ENCODE measurements at regions not wholly inside any gene's neighbourhood (a gene's known extent, or its start where the extent isn't known, plus 50 kb on each side); places are given as distances from the start of the nearest gene placed in this dataset.

DNA sequence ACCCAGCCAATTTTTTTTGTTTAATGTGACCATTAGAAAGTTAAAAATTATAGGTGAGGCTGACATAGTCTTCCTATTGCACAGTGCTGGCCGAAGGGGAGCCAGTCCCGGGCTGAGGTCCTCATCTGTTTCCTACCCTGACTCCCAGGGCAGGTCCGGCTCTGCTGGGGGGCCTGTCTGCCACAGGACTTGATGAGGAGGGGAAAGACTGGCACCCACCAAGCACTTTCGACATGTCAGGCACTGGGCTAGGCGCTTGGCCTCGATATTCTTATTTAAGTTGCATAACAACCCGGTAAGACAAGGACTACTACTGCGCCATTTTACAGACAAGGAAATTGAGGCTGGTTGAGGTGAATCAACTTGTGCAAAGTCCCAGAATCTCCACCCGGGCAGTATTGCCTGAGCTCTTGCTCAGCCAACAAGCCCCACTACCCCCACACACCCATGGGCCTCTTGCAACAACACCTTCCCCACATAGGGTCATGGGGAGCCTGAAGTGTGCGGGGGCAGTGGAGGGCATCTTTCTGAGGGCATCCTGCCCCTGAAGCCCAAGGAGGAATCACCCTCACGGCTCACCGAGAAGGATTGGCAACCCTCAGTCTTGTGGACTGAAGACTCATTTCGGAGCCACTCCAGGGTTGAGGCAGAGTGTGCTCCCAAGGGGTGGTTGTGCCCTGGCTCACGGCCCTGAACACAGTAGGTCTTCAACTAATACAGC is 62.7 kb upstream of the LINC01488 start:
- DNase-seq (no peak), ATAC-seq (ENCODE audit: poor library complexity) (no peak)
- Histone ChIP-seq H3K27me3 (ENCODE audit: control insufficient read depth in 1 of 2, insufficient read depth in 2 of 2, low read length in 2 of 2) (no peaks in the 10 kb centered on the region), H3K27ac (ENCODE audit: low read depth in 1 of 2, low read length in 2 of 2) (no peak overlapping the region), H3K4me1 (ENCODE audit: insufficient read depth, low read length) (no peaks in the 10 kb centered on the region), H3K36me3 (ENCODE audit: insufficient read depth, low read length) (no peaks in the 10 kb centered on the region), H3K4me3 (ENCODE audit: low read length) (no peak overlapping the region), H3K9me3 (ENCODE audit: control insufficient read depth in 1 of 2, insufficient read depth in 1 of 2, low read length in 2 of 2) (peaks cover 0 to 11% of the 10 kb centered on the region in 2 experiments)
- Mint-ChIP-seq H3K4me1 (ENCODE audit: low read depth) (peaks cover 6% of the 10 kb centered on the region), H3K9me3 (no peaks in the 10 kb centered on the region), H3K4me3 (no peak overlapping the region), H3K27ac (no peak overlapping the region), H3K36me3 (ENCODE audit: low read depth) (no peaks in the 10 kb centered on the region), H3K27me3 (no peaks in the 10 kb centered on the region)
- POLR2A ChIA-PET: no interaction called here
- TF ChIP-seq, protein P1, sequence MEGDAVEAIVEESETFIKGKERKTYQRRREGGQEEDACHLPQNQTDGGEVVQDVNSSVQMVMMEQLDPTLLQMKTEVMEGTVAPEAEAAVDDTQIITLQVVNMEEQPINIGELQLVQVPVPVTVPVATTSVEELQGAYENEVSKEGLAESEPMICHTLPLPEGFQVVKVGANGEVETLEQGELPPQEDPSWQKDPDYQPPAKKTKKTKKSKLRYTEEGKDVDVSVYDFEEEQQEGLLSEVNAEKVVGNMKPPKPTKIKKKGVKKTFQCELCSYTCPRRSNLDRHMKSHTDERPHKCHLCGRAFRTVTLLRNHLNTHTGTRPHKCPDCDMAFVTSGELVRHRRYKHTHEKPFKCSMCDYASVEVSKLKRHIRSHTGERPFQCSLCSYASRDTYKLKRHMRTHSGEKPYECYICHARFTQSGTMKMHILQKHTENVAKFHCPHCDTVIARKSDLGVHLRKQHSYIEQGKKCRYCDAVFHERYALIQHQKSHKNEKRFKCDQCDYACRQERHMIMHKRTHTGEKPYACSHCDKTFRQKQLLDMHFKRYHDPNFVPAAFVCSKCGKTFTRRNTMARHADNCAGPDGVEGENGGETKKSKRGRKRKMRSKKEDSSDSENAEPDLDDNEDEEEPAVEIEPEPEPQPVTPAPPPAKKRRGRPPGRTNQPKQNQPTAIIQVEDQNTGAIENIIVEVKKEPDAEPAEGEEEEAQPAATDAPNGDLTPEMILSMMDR (IDR thresholded peaks at IDR 0.05): no peak
- intact Hi-C loops (cut with DNase I, micrococcal nuclease): no loop called here
- CTCF ChIA-PET: no interaction called here

DNA sequence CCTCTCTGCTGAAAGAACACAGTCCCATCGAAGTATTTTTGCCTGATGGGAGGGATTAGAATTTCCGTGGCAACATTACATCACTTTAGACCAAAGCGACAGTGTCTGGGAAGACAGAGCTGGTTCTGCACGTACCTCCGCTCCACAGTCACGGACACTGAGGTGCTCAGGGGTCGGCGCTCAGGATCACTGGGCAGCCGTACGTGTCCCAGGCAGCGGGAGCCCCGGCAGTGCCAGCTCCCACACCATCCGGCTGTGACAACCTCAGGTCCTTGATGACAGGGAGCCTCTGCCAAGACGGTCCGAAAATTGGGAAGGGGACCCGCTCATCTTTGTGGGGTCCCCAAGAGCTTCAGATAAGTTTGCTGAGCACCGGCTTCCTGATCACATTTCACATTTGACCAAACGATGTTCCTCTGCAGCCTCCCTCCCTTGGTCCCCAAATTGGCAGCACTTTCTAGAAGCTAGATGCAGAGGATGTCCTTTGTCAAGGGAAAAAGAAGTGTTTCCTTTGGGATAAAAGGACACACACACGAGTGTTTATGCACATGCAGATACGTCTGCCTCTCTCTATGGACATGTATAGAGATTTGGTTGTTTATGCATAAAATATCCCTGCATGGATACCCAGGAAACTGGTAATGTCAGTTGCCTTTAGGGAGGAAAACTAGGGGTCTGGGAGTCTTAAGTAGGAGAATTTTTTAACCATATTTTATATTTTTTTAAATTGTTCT is 61.6 kb upstream of the LINC01488 start:
- H3K4me3 ChIP-seq (ENCODE audit: low read length): no peak overlapping the region
- H3K27me3 ChIP-seq (ENCODE audit: control insufficient read depth in 1 of 2, insufficient read depth in 2 of 2, low read length in 2 of 2): no peaks in the 10 kb centered on the region
- DNase-seq (no peak), ATAC-seq (ENCODE audit: poor library complexity) (no peak)
- Mint-ChIP-seq H3K36me3 (ENCODE audit: low read depth) (no peaks in the 10 kb centered on the region), H3K4me3 (no peak overlapping the region), H3K27me3 (no peaks in the 10 kb centered on the region), H3K4me1 (ENCODE audit: low read depth) (no peaks in the 10 kb centered on the region), H3K9me3 (no peaks in the 10 kb centered on the region), H3K27ac (no peak overlapping the region)
- no peaks in the 10 kb centered on the region for H3K36me3 ChIP-seq (ENCODE audit: insufficient read depth, low read length)
- CTCF ChIA-PET: no interaction called here
- TF ChIP-seq, protein P1 (IDR thresholded peaks at IDR 0.05): no peak
- peaks cover 6 to 7% of the 10 kb centered on the region in 2 experiments for H3K9me3 ChIP-seq (ENCODE audit: control insufficient read depth in 1 of 2, insufficient read depth in 1 of 2, low read length in 2 of 2)
- no peak overlapping the region for H3K27ac ChIP-seq (ENCODE audit: low read depth in 1 of 2, low read length in 2 of 2)
- intact Hi-C loops (cut with DNase I, micrococcal nuclease): no loop called here
- no peaks in the 10 kb centered on the region for H3K4me1 ChIP-seq (ENCODE audit: insufficient read depth, low read length)
- POLR2A ChIA-PET: no interaction called here

DNA sequence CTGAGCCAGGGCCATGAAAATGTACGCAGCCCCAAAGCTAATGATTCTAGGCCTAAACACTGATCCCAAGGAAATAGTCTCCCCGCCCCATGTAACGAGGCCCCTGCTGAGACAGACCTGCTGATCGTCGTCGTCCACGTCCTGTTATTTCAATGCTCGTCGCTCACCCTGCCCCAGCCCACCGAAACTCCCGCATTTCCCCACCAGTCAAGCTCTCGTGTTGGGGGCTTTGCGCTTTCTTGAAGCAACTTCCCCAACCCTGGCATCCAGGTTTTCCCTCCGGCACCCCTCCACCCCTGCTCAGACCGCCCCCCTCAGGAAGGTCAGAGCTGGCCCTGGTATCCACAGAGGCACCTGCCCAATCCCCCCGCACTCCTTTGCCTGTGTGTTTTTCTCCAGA is 58.8 kb upstream of the LINC01488 start:
- Histone ChIP-seq H3K27me3 (ENCODE audit: control insufficient read depth in 1 of 2, insufficient read depth in 2 of 2, low read length in 2 of 2) (no peaks in the 10 kb centered on the region), H3K4me3 (ENCODE audit: low read length) (no peak overlapping the region), H3K9me3 (ENCODE audit: control insufficient read depth in 1 of 2, insufficient read depth in 1 of 2, low read length in 2 of 2) (peaks cover 3 to 8% of the 10 kb centered on the region in 2 experiments), H3K36me3 (ENCODE audit: insufficient read depth, low read length) (no peaks in the 10 kb centered on the region), H3K4me1 (ENCODE audit: insufficient read depth, low read length) (peaks cover 7% of the 10 kb centered on the region), H3K27ac (ENCODE audit: low read depth in 1 of 2, low read length in 2 of 2) (no peak overlapping the region)
- H3K4me1 Mint-ChIP-seq (ENCODE audit: low read depth): peaks cover 12% of the 10 kb centered on the region
- DNase-seq (no peak), ATAC-seq (ENCODE audit: poor library complexity) (no peak)
- intact Hi-C loops (cut with DNase I, micrococcal nuclease): no loop called here
- TF ChIP-seq, protein P1 (IDR thresholded peaks at IDR 0.05): no peak
- ChIA-PET CTCF (no interaction called here), POLR2A (no interaction called here)
- no peaks in the 10 kb centered on the region for H3K27me3 Mint-ChIP-seq
- no peak overlapping the region for H3K27ac Mint-ChIP-seq
- H3K9me3 Mint-ChIP-seq: no peaks in the 10 kb centered on the region
- no peak overlapping the region for H3K4me3 Mint-ChIP-seq
- no peaks in the 10 kb centered on the region for H3K36me3 Mint-ChIP-seq (ENCODE audit: low read depth)
